ENCODE measurements at regions not wholly inside any gene's neighbourhood (a gene's known extent, or its start where the extent isn't known, plus 50 kb on each side); places are given as distances from the start of the nearest gene placed in this dataset.

DNA sequence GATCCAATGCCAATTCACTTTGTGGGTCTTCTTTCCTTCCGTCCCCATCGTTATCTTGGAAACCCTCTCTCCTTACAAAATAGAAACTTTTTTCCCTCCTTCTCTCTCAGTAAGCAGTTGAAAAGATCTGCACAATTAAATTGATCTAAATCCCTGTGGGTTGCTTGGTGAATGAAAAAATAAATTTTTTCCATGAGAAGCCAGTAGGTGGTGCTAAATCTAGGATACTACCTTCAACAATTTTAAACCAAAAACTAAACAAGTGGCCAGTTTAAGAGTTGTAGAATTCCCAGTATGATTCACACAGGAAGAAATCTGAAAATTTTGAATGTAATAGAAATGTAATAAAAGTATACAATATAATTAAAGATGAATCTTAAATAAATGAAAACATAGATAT, 990.3 kb upstream of the ZNF722 start:
- Histone ChIP-seq H3K9me3 (ENCODE audit: control insufficient read depth, low read depth, low read length) (peaks cover 55% of the 10 kb centered on the region), H3K4me3 (ENCODE audit: low read length) (no peak overlapping the region), H3K36me3 (ENCODE audit: control insufficient read depth, low read depth, low read length) (no peaks in the 10 kb centered on the region), H3K9ac (ENCODE audit: low read length) (no peak overlapping the region), H3K4me1 (ENCODE audit: control insufficient read depth, low read depth, low read length) (no peaks in the 10 kb centered on the region), H3K27ac (ENCODE audit: low read length) (no peak overlapping the region), H3K27me3 (ENCODE audit: control insufficient read depth, insufficient read depth, low read length) (no peaks in the 10 kb centered on the region)

DNA sequence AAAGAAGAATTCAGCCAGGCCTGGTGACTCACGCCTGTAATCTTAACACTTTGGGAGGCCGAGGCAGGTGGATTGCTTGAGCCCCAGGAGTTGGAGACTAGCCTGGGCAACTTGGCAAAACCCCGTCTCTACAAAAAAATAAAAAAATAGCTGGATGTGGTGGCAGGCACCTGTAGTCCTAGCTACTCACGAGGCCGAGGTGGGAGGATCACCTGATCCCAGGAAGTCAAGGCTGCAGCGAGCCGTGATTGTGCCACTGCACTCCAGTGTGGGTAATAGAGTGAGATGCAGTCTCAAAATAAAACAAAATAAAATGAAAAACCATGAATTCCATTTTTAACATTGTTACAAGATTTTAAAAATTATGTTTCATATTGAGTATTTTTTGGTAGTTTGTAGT, 988.9 kb upstream of the ZNF722 start:
- H3K9ac ChIP-seq (ENCODE audit: low read length): no peak overlapping the region

DNA sequence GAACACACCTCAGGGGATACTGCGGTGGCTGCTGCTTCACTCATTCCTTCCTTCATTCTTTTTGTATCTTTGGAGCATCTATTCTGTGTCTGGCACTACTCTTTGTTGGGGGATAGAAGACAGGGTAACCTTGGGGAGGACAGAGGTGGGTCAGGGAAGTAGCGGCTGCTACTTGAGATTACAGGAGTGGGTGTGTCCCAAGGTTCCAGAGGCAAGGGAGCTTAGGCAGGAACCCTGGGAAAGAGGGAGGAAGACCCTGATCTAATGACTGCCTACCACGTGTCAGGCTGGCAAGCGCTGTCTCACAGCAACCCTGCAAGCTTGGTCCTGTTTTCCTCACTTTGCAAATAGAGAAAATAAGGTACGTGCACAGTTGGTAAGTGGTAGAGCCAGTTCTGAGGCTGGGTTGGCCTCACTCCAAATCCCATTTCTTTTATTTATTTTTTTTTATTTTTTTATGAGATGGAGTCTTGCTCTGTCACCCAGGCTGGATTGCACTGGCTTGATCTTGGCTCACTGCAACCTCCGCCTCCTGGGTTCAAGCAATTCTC, 985.9 kb upstream of the ZNF722 start:
- Histone ChIP-seq H3K36me3 (ENCODE audit: control insufficient read depth, low read depth, low read length) (no peaks in the 10 kb centered on the region), H3K9ac (ENCODE audit: low read length) (no peak overlapping the region), H3K27me3 (ENCODE audit: control insufficient read depth, insufficient read depth, low read length) (no peaks in the 10 kb centered on the region), H3K27ac (ENCODE audit: low read length) (no peak overlapping the region), H3K4me1 (ENCODE audit: control insufficient read depth, low read depth, low read length) (no peaks in the 10 kb centered on the region), H3K9me3 (ENCODE audit: control insufficient read depth, low read depth, low read length) (peaks cover 60% of the 10 kb centered on the region), H3K4me3 (ENCODE audit: low read length) (no peak overlapping the region)

More for the DNA sequence above, 988.9 kb upstream of the ZNF722 start:
- peaks cover 60% of the 10 kb centered on the region for H3K9me3 ChIP-seq (ENCODE audit: control insufficient read depth, low read depth, low read length)
- no peak overlapping the region for H3K27ac ChIP-seq (ENCODE audit: low read length)
- H3K4me3 ChIP-seq (ENCODE audit: low read length): no peak overlapping the region
- no peaks in the 10 kb centered on the region for H3K4me1 ChIP-seq (ENCODE audit: control insufficient read depth, low read depth, low read length)
- H3K36me3 ChIP-seq (ENCODE audit: control insufficient read depth, low read depth, low read length): no peaks in the 10 kb centered on the region
- no peaks in the 10 kb centered on the region for H3K27me3 ChIP-seq (ENCODE audit: control insufficient read depth, insufficient read depth, low read length)

DNA sequence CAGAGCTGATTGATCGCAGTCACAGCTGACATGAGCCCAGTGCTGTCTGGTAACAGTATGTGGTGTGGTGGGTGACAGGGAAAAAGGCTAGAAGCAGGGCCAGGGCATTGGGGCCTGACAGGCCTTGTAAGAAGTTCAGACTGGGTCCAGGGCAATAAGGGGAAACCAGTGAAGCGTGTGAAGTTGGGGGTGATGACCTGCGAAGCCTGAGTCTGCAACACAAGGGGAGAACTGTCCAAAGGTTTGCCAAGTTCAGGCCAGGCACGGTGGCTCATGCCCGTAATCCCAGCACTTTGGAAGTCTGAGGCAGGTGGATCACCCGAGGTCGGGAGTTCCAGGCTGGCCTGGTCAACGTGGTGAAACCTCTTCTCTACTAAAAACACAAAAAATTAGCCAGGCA, 983.9 kb upstream of the ZNF722 start:
- no peaks in the 10 kb centered on the region for H3K27me3 ChIP-seq (ENCODE audit: control insufficient read depth, insufficient read depth, low read length)
- peaks cover 67% of the 10 kb centered on the region for H3K9me3 ChIP-seq (ENCODE audit: control insufficient read depth, low read depth, low read length)
- no peak overlapping the region for H3K9ac ChIP-seq (ENCODE audit: low read length)
- H3K27ac ChIP-seq (ENCODE audit: low read length): no peak overlapping the region
- no peaks in the 10 kb centered on the region for H3K4me1 ChIP-seq (ENCODE audit: control insufficient read depth, low read depth, low read length)
- no peak overlapping the region for H3K4me3 ChIP-seq (ENCODE audit: low read length)
- no peaks in the 10 kb centered on the region for H3K36me3 ChIP-seq (ENCODE audit: control insufficient read depth, low read depth, low read length)

DNA sequence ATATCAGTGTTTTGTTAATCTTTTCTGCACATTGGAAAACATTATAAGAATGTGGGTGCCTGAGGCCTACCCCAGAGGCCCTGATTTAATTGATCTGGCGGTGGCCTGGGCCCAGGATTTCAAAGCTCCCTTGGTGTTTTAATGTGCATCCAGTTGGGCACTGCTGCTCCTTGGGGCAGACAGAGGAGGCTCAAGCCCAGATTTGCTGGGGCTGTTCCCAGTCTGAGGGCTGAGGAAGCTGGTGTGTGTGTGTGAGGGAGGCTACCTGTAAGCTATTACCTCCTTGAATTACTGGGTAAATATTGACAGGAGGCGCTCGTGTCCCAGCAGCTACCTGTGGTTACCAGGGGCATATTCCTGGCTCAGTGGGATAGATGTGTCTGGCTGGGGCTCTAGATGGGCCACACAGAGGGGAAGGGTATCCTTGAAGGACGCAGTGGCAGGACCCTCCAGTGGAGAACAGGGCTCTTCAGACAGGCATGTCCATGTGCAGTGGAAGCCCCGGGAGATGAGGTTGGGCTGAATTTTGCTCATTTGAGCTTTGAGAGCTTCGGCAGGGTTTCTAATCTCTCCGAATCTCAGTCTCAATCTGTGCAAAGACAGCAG, 975.4 kb upstream of the ZNF722 start:
- Histone ChIP-seq H3K9ac (ENCODE audit: low read length) (no peak overlapping the region), H3K27ac (ENCODE audit: low read length) (no peak overlapping the region), H3K4me3 (ENCODE audit: low read length) (no peak overlapping the region), H3K9me3 (ENCODE audit: control insufficient read depth, low read depth, low read length) (peaks cover 79% of the 10 kb centered on the region), H3K27me3 (ENCODE audit: control insufficient read depth, insufficient read depth, low read length) (no peaks in the 10 kb centered on the region), H3K4me1 (ENCODE audit: control insufficient read depth, low read depth, low read length) (no peaks in the 10 kb centered on the region), H3K36me3 (ENCODE audit: control insufficient read depth, low read depth, low read length) (no peaks in the 10 kb centered on the region)

DNA sequence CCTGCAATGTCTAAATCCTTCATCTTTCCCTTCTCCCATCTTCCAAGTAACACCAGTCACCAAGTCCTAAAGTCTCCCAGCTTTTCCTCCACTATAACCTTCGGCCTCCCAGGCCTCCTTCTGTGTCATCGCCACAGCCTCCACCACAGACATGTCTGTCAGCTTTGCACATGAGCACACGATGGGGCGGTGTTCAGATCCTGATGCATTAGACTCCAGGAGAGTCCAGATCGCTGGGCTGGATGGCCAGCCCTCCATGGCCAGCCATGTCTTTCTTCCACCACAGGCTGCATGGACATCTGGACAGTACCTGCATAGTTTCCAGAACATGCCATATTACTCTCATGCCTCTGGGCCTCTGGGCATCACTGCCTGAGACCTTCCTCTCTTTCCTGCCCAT, 974.2 kb upstream of the ZNF722 start:
- no peaks in the 10 kb centered on the region for H3K4me1 ChIP-seq (ENCODE audit: control insufficient read depth, low read depth, low read length)
- no peak overlapping the region for H3K9ac ChIP-seq (ENCODE audit: low read length)
- H3K9me3 ChIP-seq (ENCODE audit: control insufficient read depth, low read depth, low read length): peaks cover 79% of the 10 kb centered on the region
- H3K36me3 ChIP-seq (ENCODE audit: control insufficient read depth, low read depth, low read length): no peaks in the 10 kb centered on the region
- H3K27me3 ChIP-seq (ENCODE audit: control insufficient read depth, insufficient read depth, low read length): no peaks in the 10 kb centered on the region
- H3K4me3 ChIP-seq (ENCODE audit: low read length): no peak overlapping the region
- H3K27ac ChIP-seq (ENCODE audit: low read length): no peak overlapping the region

DNA sequence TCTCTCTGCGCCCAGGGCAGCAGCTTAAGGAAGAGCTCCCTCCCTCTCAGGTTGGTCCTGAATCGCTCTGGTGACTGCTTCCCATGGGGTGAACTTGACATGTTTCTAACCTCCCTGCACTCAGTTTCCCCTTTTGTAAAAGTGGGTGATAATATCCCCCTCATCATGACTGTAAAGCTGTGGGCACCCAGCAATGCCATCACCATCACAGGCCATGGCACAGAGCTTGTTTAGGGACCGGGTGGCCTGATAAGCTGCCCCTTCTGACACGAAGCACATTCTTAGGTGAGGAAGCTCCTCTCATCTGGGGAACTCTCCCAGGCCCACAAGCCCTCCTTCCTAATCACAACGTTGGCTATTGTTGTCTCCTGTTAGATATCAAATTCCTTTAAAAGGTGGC, 972.8 kb upstream of the ZNF722 start:
- Histone ChIP-seq H3K4me1 (ENCODE audit: control insufficient read depth, low read depth, low read length) (no peaks in the 10 kb centered on the region), H3K4me3 (ENCODE audit: low read length) (no peak overlapping the region), H3K9ac (ENCODE audit: low read length) (no peak overlapping the region), H3K36me3 (ENCODE audit: control insufficient read depth, low read depth, low read length) (no peaks in the 10 kb centered on the region), H3K9me3 (ENCODE audit: control insufficient read depth, low read depth, low read length) (peaks cover 77% of the 10 kb centered on the region), H3K27ac (ENCODE audit: low read length) (no peak overlapping the region), H3K27me3 (ENCODE audit: control insufficient read depth, insufficient read depth, low read length) (no peaks in the 10 kb centered on the region)

DNA sequence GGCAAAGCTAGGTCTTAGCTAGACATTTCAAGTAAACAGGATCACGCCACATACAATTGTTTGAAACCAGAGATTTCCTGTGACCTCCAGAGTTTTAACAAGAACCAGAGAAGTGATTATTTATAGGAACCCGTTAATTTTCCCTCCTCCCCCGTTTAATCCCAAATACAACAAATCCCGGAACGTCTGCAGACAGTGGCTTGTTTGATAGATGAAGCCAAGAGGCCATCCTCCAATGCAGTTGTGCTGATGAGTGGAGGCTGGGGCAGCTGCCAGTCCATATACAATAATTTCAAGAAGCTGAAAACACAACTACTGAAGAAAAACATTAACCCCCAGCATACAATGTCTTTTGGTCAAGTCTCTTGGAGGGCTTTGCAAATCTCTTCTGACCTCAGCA, 971.6 kb upstream of the ZNF722 start:
- H3K36me3 ChIP-seq (ENCODE audit: control insufficient read depth, low read depth, low read length): no peaks in the 10 kb centered on the region
- peaks cover 78% of the 10 kb centered on the region for H3K9me3 ChIP-seq (ENCODE audit: control insufficient read depth, low read depth, low read length)
- H3K27me3 ChIP-seq (ENCODE audit: control insufficient read depth, insufficient read depth, low read length): no peaks in the 10 kb centered on the region
- H3K27ac ChIP-seq (ENCODE audit: low read length): no peak overlapping the region
- H3K4me3 ChIP-seq (ENCODE audit: low read length): no peak overlapping the region
- no peaks in the 10 kb centered on the region for H3K4me1 ChIP-seq (ENCODE audit: control insufficient read depth, low read depth, low read length)
- no peak overlapping the region for H3K9ac ChIP-seq (ENCODE audit: low read length)

DNA sequence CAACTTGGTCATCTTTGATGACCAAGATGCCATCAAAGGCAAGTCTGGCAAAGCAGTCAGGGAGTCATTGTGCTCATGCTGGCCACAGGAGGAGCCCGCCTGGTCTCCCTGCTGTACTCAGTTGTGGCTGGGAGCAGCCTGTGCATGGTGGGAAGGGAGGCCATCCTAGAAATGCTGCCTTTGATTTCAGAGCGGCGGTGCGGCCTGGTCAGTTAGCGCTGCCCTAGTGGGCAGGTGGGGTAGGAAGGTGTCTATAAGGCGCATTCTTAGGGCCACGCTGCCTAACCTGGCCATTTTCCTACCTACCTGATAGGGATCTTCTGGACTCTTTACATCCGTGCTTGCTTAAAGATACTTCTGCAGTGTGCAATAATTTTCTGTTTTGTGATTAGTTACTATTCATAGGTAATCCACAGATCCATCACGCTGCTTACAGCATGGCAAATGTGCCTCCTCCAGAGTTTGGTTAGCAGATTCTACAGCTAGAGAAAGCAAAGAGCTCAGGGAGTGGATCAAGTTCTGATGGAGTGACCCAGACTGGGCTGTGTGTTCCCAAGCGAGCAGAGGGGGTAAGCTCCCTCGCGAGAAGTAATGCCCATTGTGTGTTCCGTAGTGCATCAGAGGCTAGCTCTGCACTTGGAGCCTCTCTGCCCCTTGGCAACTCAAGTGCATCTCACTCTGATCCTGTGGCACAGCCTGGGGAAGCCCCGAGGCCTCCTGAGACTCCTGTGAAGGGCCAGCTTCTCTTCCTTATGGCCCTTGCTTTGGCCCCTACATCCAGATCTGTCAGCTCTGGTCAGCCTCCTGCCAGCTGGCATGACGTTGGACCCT, 970.1 kb upstream of the ZNF722 start:
- no peaks in the 10 kb centered on the region for H3K27me3 ChIP-seq (ENCODE audit: control insufficient read depth, insufficient read depth, low read length)

DNA sequence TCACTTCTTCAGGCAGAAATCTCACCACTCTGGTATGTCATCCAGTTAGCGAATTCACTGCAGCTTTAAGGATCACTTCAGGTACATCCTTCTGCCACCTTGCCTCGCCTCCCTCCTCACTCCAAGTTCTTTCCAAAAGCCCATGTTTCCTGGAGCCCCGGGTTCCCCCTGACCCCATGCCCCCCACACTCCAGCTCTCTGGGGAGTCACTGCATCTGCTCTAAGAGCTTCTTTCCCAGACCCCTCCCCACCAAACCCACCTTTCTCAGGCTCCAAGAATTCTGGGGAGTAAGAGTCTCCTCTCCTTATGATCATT, 969.5 kb upstream of the ZNF722 start:
- Histone ChIP-seq H3K36me3 (ENCODE audit: control insufficient read depth, low read depth, low read length) (no peaks in the 10 kb centered on the region), H3K27ac (ENCODE audit: low read length) (no peak overlapping the region), H3K4me1 (ENCODE audit: control insufficient read depth, low read depth, low read length) (no peaks in the 10 kb centered on the region), H3K4me3 (ENCODE audit: low read length) (no peak overlapping the region), H3K27me3 (ENCODE audit: control insufficient read depth, insufficient read depth, low read length) (no peaks in the 10 kb centered on the region), H3K9ac (ENCODE audit: low read length) (no peak overlapping the region), H3K9me3 (ENCODE audit: control insufficient read depth, low read depth, low read length) (peaks cover 75% of the 10 kb centered on the region)

More for the DNA sequence above, 970.1 kb upstream of the ZNF722 start:
- H3K9ac ChIP-seq (ENCODE audit: low read length): no peak overlapping the region
- peaks cover 75% of the 10 kb centered on the region for H3K9me3 ChIP-seq (ENCODE audit: control insufficient read depth, low read depth, low read length)
- H3K36me3 ChIP-seq (ENCODE audit: control insufficient read depth, low read depth, low read length): no peaks in the 10 kb centered on the region
- H3K4me1 ChIP-seq (ENCODE audit: control insufficient read depth, low read depth, low read length): no peaks in the 10 kb centered on the region
- H3K4me3 ChIP-seq (ENCODE audit: low read length): no peak overlapping the region
- H3K27ac ChIP-seq (ENCODE audit: low read length): no peak overlapping the region

DNA sequence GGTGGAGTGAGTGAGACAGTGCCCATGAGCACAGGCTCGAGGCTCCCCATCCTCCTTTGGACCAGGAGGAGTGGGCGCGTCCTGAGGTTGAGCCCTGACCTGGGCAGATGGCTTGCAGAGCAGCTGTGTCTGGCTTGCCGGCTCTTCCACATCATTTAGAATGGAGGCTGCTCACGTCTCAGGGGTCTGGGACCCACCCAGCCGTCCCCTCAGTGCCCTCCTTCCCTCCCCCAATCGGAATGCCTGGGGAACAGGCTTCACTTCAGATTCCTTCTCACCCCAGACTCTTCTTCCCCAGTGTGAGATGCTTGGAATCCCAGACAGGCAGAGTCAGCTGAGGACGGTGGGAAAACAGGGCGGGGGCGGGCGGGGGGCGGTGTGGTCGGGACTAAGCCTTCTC, 968.6 kb upstream of the ZNF722 start:
- Histone ChIP-seq H3K4me3 (ENCODE audit: low read length) (no peak overlapping the region), H3K36me3 (ENCODE audit: control insufficient read depth, low read depth, low read length) (no peaks in the 10 kb centered on the region), H3K9ac (ENCODE audit: low read length) (no peak overlapping the region), H3K4me1 (ENCODE audit: control insufficient read depth, low read depth, low read length) (no peaks in the 10 kb centered on the region), H3K9me3 (ENCODE audit: control insufficient read depth, low read depth, low read length) (peaks cover 75% of the 10 kb centered on the region), H3K27me3 (ENCODE audit: control insufficient read depth, insufficient read depth, low read length) (no peaks in the 10 kb centered on the region), H3K27ac (ENCODE audit: low read length) (no peak overlapping the region)

Measured in iPS-18a (cell line).